ENCODE measurements at regions not wholly inside any gene's neighbourhood (a gene's known extent, or its start where the extent isn't known, plus 50 kb on each side); places are given as distances from the start of the nearest gene placed in this dataset.
A peak's percentile ranks its signal among the peaks of the same experiment; 100 is the strongest.

DNA sequence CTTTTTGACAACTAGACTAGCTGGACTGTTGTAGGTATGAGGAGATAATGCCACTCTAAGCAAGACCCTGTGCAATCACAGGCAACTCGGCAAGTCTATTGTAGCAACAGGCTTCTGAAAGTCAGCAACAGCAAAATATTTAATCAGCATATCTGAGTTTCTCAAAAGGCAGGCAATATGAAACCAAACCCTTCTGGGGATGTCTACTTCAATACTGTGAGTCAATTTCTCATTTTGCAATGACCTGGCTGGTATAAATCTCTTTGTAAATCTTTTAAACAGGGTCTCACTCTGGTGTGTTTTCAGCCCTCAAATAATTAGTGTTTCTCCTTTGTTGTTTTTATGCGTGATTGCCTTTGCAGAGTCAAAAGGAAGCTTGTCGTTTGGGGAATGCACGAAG, 1044.5 kb downstream of the NTRK3 start:
- DNase-seq (ENCODE audit: extremely low read depth, low read depth), result no peak
- TF ChIP-seq, protein P1, sequence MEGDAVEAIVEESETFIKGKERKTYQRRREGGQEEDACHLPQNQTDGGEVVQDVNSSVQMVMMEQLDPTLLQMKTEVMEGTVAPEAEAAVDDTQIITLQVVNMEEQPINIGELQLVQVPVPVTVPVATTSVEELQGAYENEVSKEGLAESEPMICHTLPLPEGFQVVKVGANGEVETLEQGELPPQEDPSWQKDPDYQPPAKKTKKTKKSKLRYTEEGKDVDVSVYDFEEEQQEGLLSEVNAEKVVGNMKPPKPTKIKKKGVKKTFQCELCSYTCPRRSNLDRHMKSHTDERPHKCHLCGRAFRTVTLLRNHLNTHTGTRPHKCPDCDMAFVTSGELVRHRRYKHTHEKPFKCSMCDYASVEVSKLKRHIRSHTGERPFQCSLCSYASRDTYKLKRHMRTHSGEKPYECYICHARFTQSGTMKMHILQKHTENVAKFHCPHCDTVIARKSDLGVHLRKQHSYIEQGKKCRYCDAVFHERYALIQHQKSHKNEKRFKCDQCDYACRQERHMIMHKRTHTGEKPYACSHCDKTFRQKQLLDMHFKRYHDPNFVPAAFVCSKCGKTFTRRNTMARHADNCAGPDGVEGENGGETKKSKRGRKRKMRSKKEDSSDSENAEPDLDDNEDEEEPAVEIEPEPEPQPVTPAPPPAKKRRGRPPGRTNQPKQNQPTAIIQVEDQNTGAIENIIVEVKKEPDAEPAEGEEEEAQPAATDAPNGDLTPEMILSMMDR (IDR thresholded peaks at IDR 0.05; ENCODE audit: low read depth, low read length, missing control alignments), result no peak
- H3K4me3 ChIP-seq (replicated peaks; ENCODE audit: low read depth, low read length), result no peak overlapping the region

- DNase-seq (ENCODE audit: extremely low read depth, low read depth), result no peak
These were observed 1045.0 kb downstream of the NTRK3 start for GRCh38 chr15:87211547-87211946.

DNA sequence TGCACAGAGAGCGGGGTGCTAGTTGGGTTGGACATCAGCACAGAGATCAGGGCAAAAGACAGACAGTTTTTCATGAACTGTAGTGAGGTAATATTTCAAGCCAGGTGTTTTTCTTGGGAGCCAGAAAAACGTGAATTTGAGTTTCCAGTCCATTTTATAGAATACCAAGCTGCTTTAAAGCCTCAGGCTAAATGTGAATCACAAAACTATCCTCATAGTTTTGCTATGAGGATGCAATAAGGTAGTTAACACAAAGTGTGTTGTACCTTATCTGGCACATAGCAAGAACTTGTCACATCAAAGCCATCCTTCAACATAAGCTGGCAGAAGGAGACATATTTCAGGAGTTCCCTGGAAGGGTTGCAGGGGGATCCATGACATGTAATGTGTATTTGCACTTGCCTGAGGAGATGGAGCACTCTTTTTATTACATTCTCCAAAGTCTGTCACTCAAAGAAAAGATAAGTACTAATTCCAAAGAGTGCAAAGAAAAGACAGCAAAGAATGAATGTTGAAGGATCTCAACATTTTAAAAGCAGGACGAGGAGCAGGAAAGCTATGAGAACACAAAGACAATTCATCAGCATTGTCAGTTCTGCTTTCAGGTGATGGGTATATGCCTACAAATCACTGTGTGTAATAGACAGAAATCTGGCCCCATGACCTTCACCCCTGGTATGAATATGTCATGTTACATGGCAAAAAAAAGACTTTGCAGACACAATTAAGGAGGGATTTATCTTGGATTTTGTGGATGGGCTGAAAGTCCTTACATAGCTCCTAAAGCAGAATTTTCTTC, 1046.4 kb downstream of the NTRK3 start:
- H3K4me3 ChIP-seq (replicated peaks; ENCODE audit: low read depth, low read length), result no peak overlapping the region
- no peak for DNase-seq (ENCODE audit: extremely low read depth, low read depth)
- TF ChIP-seq, protein P1 (IDR thresholded peaks at IDR 0.05; ENCODE audit: low read depth, low read length, missing control alignments), result no peak

More at GRCh38 chr15:87211547-87211946, 1045.0 kb downstream of the NTRK3 start:
- H3K4me3 ChIP-seq (replicated peaks; ENCODE audit: low read depth, low read length), result no peak overlapping the region
- TF ChIP-seq, protein P1 (IDR thresholded peaks at IDR 0.05; ENCODE audit: low read depth, low read length, missing control alignments), result no peak

GRCh38 chr15:87207990-87208580, 1048.5 kb downstream of the NTRK3 start:
- TF ChIP-seq, protein P1 (IDR thresholded peaks at IDR 0.05; ENCODE audit: low read depth, low read length, missing control alignments), result no peak

DNA sequence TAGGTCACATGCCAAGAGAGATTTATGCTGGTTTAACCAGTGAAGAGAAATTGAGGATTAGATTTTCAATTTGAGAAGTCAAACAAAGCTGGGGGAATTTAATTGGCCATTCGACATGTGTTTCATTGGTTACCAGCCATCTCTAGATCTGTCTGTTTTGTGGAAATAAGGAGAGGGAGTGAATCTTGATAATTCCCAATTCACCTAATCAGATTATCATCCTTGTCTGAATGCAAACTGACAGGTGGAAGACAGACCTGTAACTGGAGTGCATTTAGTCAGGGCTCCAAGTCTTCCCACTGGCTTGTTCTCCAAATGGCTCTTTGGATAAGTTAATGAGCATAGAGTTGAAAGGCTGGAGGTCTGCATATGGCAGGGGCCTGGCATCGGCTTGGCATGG, 1049.3 kb downstream of the NTRK3 start:
- TF ChIP-seq, protein P1 (IDR thresholded peaks at IDR 0.05; ENCODE audit: low read depth, low read length, missing control alignments), result no peak
- no peak for DNase-seq (ENCODE audit: extremely low read depth, low read depth)
- no peak overlapping the region for H3K4me3 ChIP-seq (replicated peaks; ENCODE audit: low read depth, low read length)

More at GRCh38 chr15:87207990-87208580, 1048.5 kb downstream of the NTRK3 start:
- DNase-seq (ENCODE audit: extremely low read depth, low read depth), result peak; percentile 27
- no peak overlapping the region for H3K4me3 ChIP-seq (replicated peaks; ENCODE audit: low read depth, low read length)

DNA sequence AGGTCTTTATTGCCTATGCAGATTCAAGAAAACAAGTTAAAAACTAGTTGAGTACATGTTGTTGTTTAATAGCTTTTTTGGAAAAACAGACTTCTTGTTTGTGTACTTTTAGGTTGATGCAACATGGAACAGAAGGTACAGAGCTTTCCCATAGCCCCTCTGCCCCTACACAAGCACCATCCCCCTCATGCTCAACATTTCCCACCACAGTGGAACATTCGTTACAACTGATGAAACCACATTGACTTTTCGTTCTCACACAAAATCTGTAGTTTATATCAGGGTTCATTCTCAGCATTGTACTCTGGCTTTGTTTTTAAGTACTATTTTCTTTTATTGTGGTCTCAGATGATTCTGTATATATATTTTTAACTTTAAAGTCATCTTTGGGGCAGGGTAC, 1054.6 kb downstream of the NTRK3 start:
- no peak for DNase-seq (ENCODE audit: extremely low read depth, low read depth)
- TF ChIP-seq, protein P1 (IDR thresholded peaks at IDR 0.05; ENCODE audit: low read depth, low read length, missing control alignments), result no peak
- no peak overlapping the region for H3K4me3 ChIP-seq (replicated peaks; ENCODE audit: low read depth, low read length)
